SK-N-SH (cell line): ENCODE measurements at regions not wholly inside any gene's neighbourhood (a gene's known extent, or its start where the extent isn't known, plus 50 kb on each side); places are given as distances from the start of the nearest gene placed in this dataset.

ENCODE experiments used
- CTCF ChIP-seq: fragments of 200-600 bp; sonication (generic); IDR thresholded peaks from 2 replicates; pipeline ENCODE4 v1.6.1; 2017; ENCODE audit warnings: antibody characterized with exemption, mild to moderate bottlenecking, moderate library complexity
- MAX ChIP-seq: IDR thresholded peaks from 2 replicates; pipeline ENCODE4 v1.4.0; 2012; ENCODE audit warnings: low read depth
- POLR2AphosphoS5 ChIP-seq: IDR thresholded peaks from 2 replicates; pipeline ENCODE4 v1.6.1; 2012; ENCODE audit warnings: low read depth, low read length
- REST ChIP-seq: IDR thresholded peaks from 2 replicates; pipeline ENCODE4 v1.6.1; 2012; ENCODE audit warnings: mild to moderate bottlenecking, low read depth, low read length, moderate library complexity

- TF ChIP-seq CTCF: no peak
- no peak for TF ChIP-seq MAX
- no peak for TF ChIP-seq POLR2AphosphoS5
- TF ChIP-seq REST: no peak
These were observed 1178.7 kb upstream of the NRXN1 start for GRCh38 chr2:52210611-52211010.
